Sigmoid colon (tissue), 3 donors: ENCODE measurements at regions not wholly inside any gene's neighbourhood (a gene's known extent, or its start where the extent isn't known, plus 50 kb on each side); places are given as distances from the start of the nearest gene placed in this dataset.

ENCODE experiments used
- POLR2A ChIP-seq, 2 donors: fragments of 450-650 bp; IDR thresholded peaks; one replicate each; pipeline ENCODE4 v1.6.1; 2016; ENCODE audit warnings: antibody characterized with exemption in 2 of 2, mild to moderate bottlenecking in 2 of 2, moderate library complexity in 2 of 2
- TF ChIP-seq, protein P1 (sequence below), 4 experiments: fragments of 450-650 bp in 3 of 4; fragments of 200-600 bp in 1 of 4; IDR thresholded peaks; one replicate each; pipeline ENCODE4 v1.5.1; 2016 to 2019; ENCODE audit warnings: antibody characterized with exemption in 4 of 4, mild to moderate bottlenecking in 3 of 4, moderate library complexity in 2 of 4

DNA sequence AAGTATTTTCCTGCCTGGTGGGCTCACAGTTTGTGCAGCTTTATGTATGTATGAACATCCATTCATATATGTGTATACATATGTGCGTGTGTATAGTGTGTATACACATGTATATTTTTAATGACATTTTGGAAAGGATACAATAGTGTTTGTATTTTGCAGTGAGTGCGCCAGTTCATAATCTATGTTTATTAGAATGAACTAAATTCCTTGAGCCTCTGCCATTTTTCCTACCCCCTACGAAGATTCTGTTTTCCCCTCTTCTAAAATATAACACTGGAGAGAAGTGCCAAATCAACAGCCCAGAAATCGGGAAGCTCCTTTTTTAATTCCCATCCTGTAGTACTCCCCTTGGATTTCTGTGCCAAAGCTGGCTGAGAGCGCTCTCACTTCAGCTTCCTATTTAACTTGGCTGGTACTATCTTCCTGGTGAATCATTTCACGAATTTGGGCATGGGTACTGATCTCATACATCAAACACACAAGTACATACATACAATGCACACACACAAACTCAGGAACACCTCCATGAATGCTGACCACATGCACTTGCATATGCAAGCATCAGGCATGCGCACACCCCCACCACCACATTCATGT is 578.4 kb upstream of the WWC1 start:
- TF ChIP-seq, protein P1, sequence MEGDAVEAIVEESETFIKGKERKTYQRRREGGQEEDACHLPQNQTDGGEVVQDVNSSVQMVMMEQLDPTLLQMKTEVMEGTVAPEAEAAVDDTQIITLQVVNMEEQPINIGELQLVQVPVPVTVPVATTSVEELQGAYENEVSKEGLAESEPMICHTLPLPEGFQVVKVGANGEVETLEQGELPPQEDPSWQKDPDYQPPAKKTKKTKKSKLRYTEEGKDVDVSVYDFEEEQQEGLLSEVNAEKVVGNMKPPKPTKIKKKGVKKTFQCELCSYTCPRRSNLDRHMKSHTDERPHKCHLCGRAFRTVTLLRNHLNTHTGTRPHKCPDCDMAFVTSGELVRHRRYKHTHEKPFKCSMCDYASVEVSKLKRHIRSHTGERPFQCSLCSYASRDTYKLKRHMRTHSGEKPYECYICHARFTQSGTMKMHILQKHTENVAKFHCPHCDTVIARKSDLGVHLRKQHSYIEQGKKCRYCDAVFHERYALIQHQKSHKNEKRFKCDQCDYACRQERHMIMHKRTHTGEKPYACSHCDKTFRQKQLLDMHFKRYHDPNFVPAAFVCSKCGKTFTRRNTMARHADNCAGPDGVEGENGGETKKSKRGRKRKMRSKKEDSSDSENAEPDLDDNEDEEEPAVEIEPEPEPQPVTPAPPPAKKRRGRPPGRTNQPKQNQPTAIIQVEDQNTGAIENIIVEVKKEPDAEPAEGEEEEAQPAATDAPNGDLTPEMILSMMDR (IDR thresholded peaks at IDR 0.05) = no peak
- no peak for TF ChIP-seq POLR2A (IDR thresholded peaks at IDR 0.05)
